Astrocyte (in vitro differentiated cells and primary cell): ENCODE measurements at regions not wholly inside any gene's neighbourhood (a gene's known extent, or its start where the extent isn't known, plus 50 kb on each side); places are given as distances from the start of the nearest gene placed in this dataset.

Experiments used
- DNase-seq: peaks from one replicate; pipeline ENCODE4 v3.0.0-alpha.2; 2010; ENCODE audit warnings: low read depth
- FAIRE-seq: peaks from 2 replicates; lab custom pipeline; 2011; peaks lifted over from hg19 to GRCh38; lab: Jason Lieb, UNC
- H2AFZ ChIP-seq: 2 replicates; pipeline ENCODE4 v1.6.0; 2012; ENCODE audit warnings: low read depth, low read length, inconsistent platforms
- H3K27ac ChIP-seq: 2 replicates; pipeline ENCODE4 v1.5.1; 2011; ENCODE audit warnings: low read depth, low read length, inconsistent platforms
- H3K27me3 ChIP-seq: 2 replicates; pipeline ENCODE4 v1.6.0; 2011; ENCODE audit warnings: low read length, inconsistent platforms; ENCODE audit not compliant: insufficient read depth
- H3K36me3 ChIP-seq: 2 replicates; pipeline ENCODE4 v1.5.1; 2011; ENCODE audit warnings: low read length, inconsistent platforms; ENCODE audit not compliant: insufficient read depth
- H3K4me1 ChIP-seq: 2 replicates; pipeline ENCODE4 v1.5.1; 2011; ENCODE audit warnings: low read length, inconsistent platforms; ENCODE audit not compliant: insufficient read depth
- H3K4me2 ChIP-seq: 2 replicates; pipeline ENCODE4 v1.6.0; 2012; ENCODE audit warnings: low read length, inconsistent platforms
- H3K4me3 ChIP-seq: 2 replicates; pipeline ENCODE4 v1.5.1; 2011; ENCODE audit warnings: low read depth, mild to moderate bottlenecking, low read length, inconsistent platforms; ENCODE audit not compliant: insufficient read depth
- H3K79me2 ChIP-seq: 2 replicates; pipeline ENCODE4 v1.6.0; 2012; ENCODE audit warnings: mild to moderate bottlenecking, low read length, inconsistent platforms; ENCODE audit not compliant: insufficient read depth
- H3K9ac ChIP-seq: 2 replicates; pipeline ENCODE4 v1.6.0; 2012; ENCODE audit warnings: mild to moderate bottlenecking, low read length, inconsistent platforms
- H3K9me3 ChIP-seq: 2 replicates; pipeline ENCODE4 v1.5.1; 2012; ENCODE audit warnings: low read depth, mild to moderate bottlenecking, low read length, inconsistent platforms; ENCODE audit not compliant: insufficient read depth
- H4K20me1 ChIP-seq: 2 replicates; pipeline ENCODE4 v1.6.0; 2012; ENCODE audit warnings: low read length, inconsistent platforms; ENCODE audit not compliant: insufficient read depth
- H3K27ac Mint-ChIP-seq: one replicate; pipeline ENCODE4 v1.8.0; 2021; ENCODE audit warnings: mild to moderate bottlenecking, mixed read lengths; ENCODE audit not compliant: unreplicated experiment
- H3K27me3 Mint-ChIP-seq: one replicate; pipeline ENCODE4 v1.8.0; 2021; ENCODE audit warnings: low read depth, mixed read lengths; ENCODE audit not compliant: unreplicated experiment
- H3K36me3 Mint-ChIP-seq: one replicate; pipeline ENCODE4 v1.8.0; 2021; ENCODE audit warnings: low read depth, mixed read lengths; ENCODE audit not compliant: unreplicated experiment
- H3K4me1 Mint-ChIP-seq: one replicate; pipeline ENCODE4 v1.8.0; 2021; ENCODE audit warnings: low read depth, mixed read lengths; ENCODE audit not compliant: unreplicated experiment
- H3K4me3 Mint-ChIP-seq: one replicate; pipeline ENCODE4 v1.8.0; 2021; ENCODE audit warnings: mild to moderate bottlenecking, moderate library complexity, mixed read lengths; ENCODE audit not compliant: unreplicated experiment
- H3K9me3 Mint-ChIP-seq: one replicate; pipeline ENCODE4 v1.8.0; 2021; ENCODE audit warnings: mild to moderate bottlenecking, mixed read lengths; ENCODE audit not compliant: unreplicated experiment
- CTCF ChIP-seq: IDR thresholded peaks from 2 replicates; pipeline ENCODE4 v1.5.1; 2011; ENCODE audit warnings: low read depth, mild to moderate bottlenecking, inconsistent platforms, low read length, moderate library complexity; ENCODE audit not compliant: insufficient read depth
- EZH2 ChIP-seq: IDR thresholded peaks from 2 replicates; pipeline ENCODE4 v1.6.1; 2012; ENCODE audit warnings: mild to moderate bottlenecking, low read length, inconsistent platforms; ENCODE audit not compliant: insufficient read depth

GRCh38 chr12:105798256-105798845 is 340.4 kb downstream of the NUAK1 start:
- Histone ChIP-seq H3K79me2 (no peaks in the 10 kb centered on the region), H3K4me2 (no peak overlapping the region), H3K27ac (no peak overlapping the region), H3K4me3 (no peak overlapping the region), H2AFZ (no peak overlapping the region), H3K9ac (no peak overlapping the region), H3K27me3 (no peaks in the 10 kb centered on the region), H3K4me1 (no peaks in the 10 kb centered on the region), H3K9me3 (no peaks in the 10 kb centered on the region), H3K36me3 (no peaks in the 10 kb centered on the region), H4K20me1 (no peaks in the 10 kb centered on the region)
- TF ChIP-seq EZH2 (no peak), CTCF (no peak)
- no peaks in the 10 kb centered on the region for H3K4me1 Mint-ChIP-seq
- H3K36me3 Mint-ChIP-seq: no peaks in the 10 kb centered on the region
- H3K4me3 Mint-ChIP-seq: no peak overlapping the region
- DNase-seq (no peak), FAIRE-seq (no peak)
- no peak overlapping the region for H3K27ac Mint-ChIP-seq
- peaks cover 2% of the 10 kb centered on the region for H3K27me3 Mint-ChIP-seq
- H3K9me3 Mint-ChIP-seq: peaks cover 4% of the 10 kb centered on the region

GRCh38 chr12:105799103-105799502 is 339.7 kb downstream of the NUAK1 start:
- H3K9me3 Mint-ChIP-seq: peaks cover 4% of the 10 kb centered on the region
- H3K4me3 Mint-ChIP-seq: no peak overlapping the region
- DNase-seq: no peak
- Histone ChIP-seq H3K4me3 (no peak overlapping the region), H3K36me3 (no peaks in the 10 kb centered on the region), H4K20me1 (no peaks in the 10 kb centered on the region), H3K27me3 (no peaks in the 10 kb centered on the region), H3K9ac (no peak overlapping the region), H3K4me1 (no peaks in the 10 kb centered on the region), H3K9me3 (no peaks in the 10 kb centered on the region), H3K4me2 (no peak overlapping the region), H3K27ac (no peak overlapping the region), H2AFZ (no peak overlapping the region), H3K79me2 (no peaks in the 10 kb centered on the region)
- no peak overlapping the region for H3K27ac Mint-ChIP-seq
- peaks cover 2% of the 10 kb centered on the region for H3K27me3 Mint-ChIP-seq
- TF ChIP-seq CTCF (no peak), EZH2 (no peak)
- FAIRE-seq: no peak
- no peaks in the 10 kb centered on the region for H3K36me3 Mint-ChIP-seq
- no peaks in the 10 kb centered on the region for H3K4me1 Mint-ChIP-seq

- Histone ChIP-seq H4K20me1 (no peaks in the 10 kb centered on the region), H3K79me2 (no peaks in the 10 kb centered on the region), H3K36me3 (no peaks in the 10 kb centered on the region), H3K4me1 (no peaks in the 10 kb centered on the region), H3K4me2 (no peak overlapping the region), H3K27me3 (no peaks in the 10 kb centered on the region), H3K27ac (no peak overlapping the region), H3K9me3 (no peaks in the 10 kb centered on the region), H3K4me3 (no peak overlapping the region), H3K9ac (no peak overlapping the region), H2AFZ (no peak overlapping the region)
- H3K27me3 Mint-ChIP-seq: peaks cover 7% of the 10 kb centered on the region
- no peaks in the 10 kb centered on the region for H3K4me1 Mint-ChIP-seq
- H3K27ac Mint-ChIP-seq: no peak overlapping the region
- H3K36me3 Mint-ChIP-seq: no peaks in the 10 kb centered on the region
- H3K9me3 Mint-ChIP-seq: peaks cover 4% of the 10 kb centered on the region
- TF ChIP-seq EZH2 (no peak), CTCF (no peak)
- H3K4me3 Mint-ChIP-seq: no peak overlapping the region
- FAIRE-seq: no peak
- no peak for DNase-seq
Observed at GRCh38 chr12:105801351-105801750, 337.4 kb downstream of the NUAK1 start.
